ENCODE measurements at regions not wholly inside any gene's neighbourhood (a gene's known extent, or its start where the extent isn't known, plus 50 kb on each side); places are given as distances from the start of the nearest gene placed in this dataset.

DNA sequence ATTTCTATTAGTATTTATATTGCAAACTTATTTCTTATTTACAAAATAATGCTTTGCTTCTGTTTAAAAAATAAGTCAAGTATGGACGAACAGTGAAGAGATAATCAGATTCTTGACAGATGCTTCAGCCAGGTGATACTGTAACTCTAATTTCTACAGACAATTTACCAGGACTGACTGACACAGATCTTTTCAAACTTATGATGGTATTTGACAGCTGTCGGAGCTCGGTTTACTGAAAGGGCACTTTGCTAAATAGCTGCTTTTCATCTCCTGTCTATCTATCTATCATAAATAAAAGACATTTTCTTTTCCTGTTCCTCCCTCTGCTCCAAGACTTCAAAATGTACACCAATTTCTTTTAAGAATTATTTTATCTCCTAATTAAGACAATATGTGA, 422.5 kb upstream of the SLC8A1 start:
- 89% methylated on average over 3 of the region's 3 CpGs for WGBS
- no peak overlapping the region for H3K27ac ChIP-seq (ENCODE audit: low read depth)
- no peak overlapping the region for H3K4me3 ChIP-seq (ENCODE audit: low read depth, low read length)
- no peak for DNase-seq (ENCODE audit: extremely low spot score)
- H3K4me1 ChIP-seq (ENCODE audit: insufficient read depth): no peaks in the 10 kb centered on the region
- no peaks in the 10 kb centered on the region for H3K36me3 ChIP-seq (ENCODE audit: insufficient read depth)

DNA sequence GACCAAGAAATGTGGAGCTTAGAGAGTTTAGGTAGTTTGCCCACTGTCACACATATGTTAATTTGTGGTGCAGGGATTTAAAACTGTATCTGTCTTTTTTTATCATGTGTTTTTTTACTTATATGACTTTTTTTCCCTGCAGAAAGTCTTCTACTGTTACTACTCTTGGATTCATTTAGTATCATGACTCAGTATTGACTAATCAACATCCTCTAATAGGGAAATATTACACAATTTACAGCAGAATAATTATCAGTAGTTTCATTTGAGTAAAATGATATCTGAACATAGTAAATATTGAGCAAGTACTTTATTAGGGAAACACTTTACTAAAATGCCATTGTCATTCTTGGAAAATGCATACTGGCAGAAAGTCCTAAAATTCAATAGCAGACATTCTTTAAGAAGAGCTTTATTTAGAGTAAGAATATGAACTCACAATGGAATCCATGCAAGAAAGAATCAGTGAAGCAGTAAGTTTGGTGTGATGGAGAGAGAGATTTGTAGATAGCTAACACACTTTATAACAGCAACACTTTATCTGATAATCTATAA, 425.9 kb upstream of the SLC8A1 start:
- H3K4me1 ChIP-seq (ENCODE audit: insufficient read depth): no peaks in the 10 kb centered on the region
- no peak for DNase-seq (ENCODE audit: extremely low spot score)
- H3K27ac ChIP-seq (ENCODE audit: low read depth): no peak overlapping the region
- no peak overlapping the region for H3K4me3 ChIP-seq (ENCODE audit: low read depth, low read length)
- no peaks in the 10 kb centered on the region for H3K36me3 ChIP-seq (ENCODE audit: insufficient read depth)

DNA sequence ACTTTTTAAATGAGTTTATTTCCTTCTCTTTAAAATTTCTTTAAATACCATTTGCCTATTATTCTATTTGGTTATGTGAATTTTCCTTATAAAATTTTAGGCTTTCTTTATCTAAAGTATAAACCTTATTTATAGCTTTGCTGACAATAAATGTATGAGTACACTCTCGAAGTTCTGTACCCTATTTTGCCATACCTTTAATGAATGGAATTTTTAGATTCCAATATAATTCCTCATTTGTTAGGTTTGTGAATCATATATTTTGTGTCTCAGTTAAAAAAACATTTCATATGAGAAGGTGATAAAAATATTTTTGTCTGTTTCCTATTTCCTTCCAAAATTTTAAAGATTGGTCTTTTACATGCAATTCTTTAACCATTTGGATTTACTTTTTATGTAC, 427.4 kb upstream of the SLC8A1 start:
- DNase-seq (ENCODE audit: extremely low spot score): no peak
- WGBS: 66% methylated on average over 1 of the region's 1 CpG
- H3K27ac ChIP-seq (ENCODE audit: low read depth): no peak overlapping the region

DNA sequence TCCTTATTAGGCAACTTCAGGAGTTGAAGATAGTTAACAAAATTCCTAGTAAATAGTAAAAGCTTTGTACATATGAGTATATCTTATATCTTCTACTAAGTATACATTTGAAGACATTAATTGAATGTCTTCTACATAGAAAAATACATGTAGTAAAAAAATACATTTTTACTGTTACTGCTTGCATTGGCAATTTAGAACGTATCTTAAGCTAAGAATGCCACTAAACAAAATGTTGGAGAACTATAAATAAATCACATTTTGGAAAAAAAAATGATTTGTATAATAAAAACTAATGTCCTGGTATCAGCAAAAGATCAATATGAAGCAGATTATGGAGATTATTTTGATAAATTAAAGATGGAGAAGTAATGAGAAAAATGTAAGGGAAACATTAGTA, 434.2 kb upstream of the SLC8A1 start:
- Histone ChIP-seq H3K36me3 (ENCODE audit: insufficient read depth) (no peaks in the 10 kb centered on the region), H3K27ac (ENCODE audit: low read depth) (no peak overlapping the region), H3K4me3 (ENCODE audit: low read depth, low read length) (no peak overlapping the region), H3K4me1 (ENCODE audit: insufficient read depth) (no peaks in the 10 kb centered on the region)
- 83% methylated on average over 1 of the region's 1 CpG for WGBS
- no peak for DNase-seq (ENCODE audit: extremely low spot score)

More for the DNA sequence above, 427.4 kb upstream of the SLC8A1 start:
- H3K4me3 ChIP-seq (ENCODE audit: low read depth, low read length): no peak overlapping the region
- no peaks in the 10 kb centered on the region for H3K36me3 ChIP-seq (ENCODE audit: insufficient read depth)
- no peaks in the 10 kb centered on the region for H3K4me1 ChIP-seq (ENCODE audit: insufficient read depth)

DNA sequence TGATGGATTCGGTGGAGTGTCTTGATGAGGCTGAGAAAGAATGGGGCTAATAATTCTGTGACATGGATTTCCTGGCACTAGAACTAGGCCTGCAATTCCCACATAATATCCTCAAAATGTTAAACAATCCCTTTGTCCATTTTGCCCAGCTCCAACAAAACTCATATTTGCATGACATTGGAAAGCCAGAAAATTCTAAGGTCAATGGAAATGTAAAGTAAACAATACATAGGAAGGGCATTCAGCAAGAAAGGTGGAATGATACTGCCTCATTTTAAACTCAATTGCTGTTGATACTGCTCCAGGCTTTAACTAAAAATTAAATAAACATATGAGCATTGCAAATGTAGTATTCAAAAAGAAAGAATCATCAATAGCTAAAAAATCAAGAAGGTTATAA, 434.8 kb upstream of the SLC8A1 start:
- Histone ChIP-seq H3K4me1 (ENCODE audit: insufficient read depth) (no peaks in the 10 kb centered on the region), H3K27ac (ENCODE audit: low read depth) (no peak overlapping the region), H3K4me3 (ENCODE audit: low read depth, low read length) (no peak overlapping the region), H3K36me3 (ENCODE audit: insufficient read depth) (no peaks in the 10 kb centered on the region)
- no peak for DNase-seq (ENCODE audit: extremely low spot score)
- WGBS: 97% methylated on average over 1 of the region's 1 CpG

DNA sequence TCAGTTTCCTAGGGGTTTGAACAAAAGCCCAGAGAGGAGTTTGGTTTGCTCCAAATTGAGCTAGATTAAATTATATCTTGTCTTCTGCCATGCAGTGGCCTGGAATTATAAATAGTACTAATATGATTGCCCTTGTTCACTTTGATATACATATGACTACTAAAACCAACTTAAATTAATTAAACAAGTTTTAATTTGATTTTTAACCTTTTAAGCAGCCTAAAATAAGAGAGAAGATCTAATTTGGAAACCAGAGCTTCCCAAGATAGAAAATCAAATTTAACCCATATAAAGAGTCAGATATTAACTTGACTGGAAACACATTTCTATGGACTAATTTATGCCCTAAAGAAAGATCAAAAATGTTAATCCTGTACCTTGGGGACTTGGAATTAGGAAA, 444.5 kb upstream of the SLC8A1 start:
- Histone ChIP-seq H3K4me3 (ENCODE audit: low read depth, low read length) (no peak overlapping the region), H3K27ac (ENCODE audit: low read depth) (no peak overlapping the region), H3K4me1 (ENCODE audit: insufficient read depth) (no peaks in the 10 kb centered on the region), H3K36me3 (ENCODE audit: insufficient read depth) (no peaks in the 10 kb centered on the region)
- DNase-seq (ENCODE audit: extremely low spot score): peak; percentile 29

DNA sequence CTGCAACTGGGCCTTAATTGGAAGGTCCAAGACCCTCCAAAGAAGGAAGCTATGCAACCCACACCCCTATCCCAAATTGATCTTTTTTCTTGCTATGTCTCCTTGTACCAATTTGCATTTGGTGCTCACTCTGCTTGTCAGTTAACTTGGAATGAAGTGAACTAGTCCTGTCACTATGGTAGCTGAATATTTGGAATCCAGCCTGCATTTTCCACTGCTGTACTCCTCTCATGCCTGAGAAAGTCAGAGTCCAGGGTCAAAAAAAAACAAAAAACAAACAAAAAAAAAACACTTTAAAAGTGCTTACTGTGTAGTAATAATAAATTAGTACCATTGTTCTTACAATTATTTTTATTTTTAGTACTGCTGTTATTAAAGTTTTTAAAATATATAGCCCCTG, 462.8 kb upstream of the SLC8A1 start:
- DNase-seq (ENCODE audit: extremely low spot score): no peak
- no peak overlapping the region for H3K27ac ChIP-seq (ENCODE audit: low read depth)
- no peaks in the 10 kb centered on the region for H3K36me3 ChIP-seq (ENCODE audit: insufficient read depth)
- no peaks in the 10 kb centered on the region for H3K4me1 ChIP-seq (ENCODE audit: insufficient read depth)
- no peak overlapping the region for H3K4me3 ChIP-seq (ENCODE audit: low read depth, low read length)

DNA sequence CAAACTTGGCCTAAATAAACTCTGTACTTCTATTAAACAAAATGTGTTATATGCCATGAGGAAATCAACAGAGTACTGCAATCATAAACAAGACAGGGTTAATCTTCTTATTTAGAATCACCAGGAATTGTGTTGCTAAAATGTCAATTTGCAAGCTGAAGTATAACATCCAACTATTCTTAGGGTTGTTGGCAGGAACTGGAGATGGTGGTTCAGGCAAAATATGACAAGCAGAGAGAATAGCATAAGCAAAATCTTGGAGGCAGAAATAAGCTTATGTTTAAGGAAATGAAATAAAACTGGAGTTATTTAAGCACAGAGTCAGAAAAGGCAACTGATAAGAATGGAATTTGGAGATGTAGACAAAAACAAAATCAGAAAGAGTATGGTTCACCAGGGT, 463.8 kb upstream of the SLC8A1 start:
- DNase-seq (ENCODE audit: extremely low spot score): no peak
- no peak overlapping the region for H3K27ac ChIP-seq (ENCODE audit: low read depth)
- H3K4me3 ChIP-seq (ENCODE audit: low read depth, low read length): no peak overlapping the region
- no peaks in the 10 kb centered on the region for H3K4me1 ChIP-seq (ENCODE audit: insufficient read depth)
- H3K36me3 ChIP-seq (ENCODE audit: insufficient read depth): no peaks in the 10 kb centered on the region

DNA sequence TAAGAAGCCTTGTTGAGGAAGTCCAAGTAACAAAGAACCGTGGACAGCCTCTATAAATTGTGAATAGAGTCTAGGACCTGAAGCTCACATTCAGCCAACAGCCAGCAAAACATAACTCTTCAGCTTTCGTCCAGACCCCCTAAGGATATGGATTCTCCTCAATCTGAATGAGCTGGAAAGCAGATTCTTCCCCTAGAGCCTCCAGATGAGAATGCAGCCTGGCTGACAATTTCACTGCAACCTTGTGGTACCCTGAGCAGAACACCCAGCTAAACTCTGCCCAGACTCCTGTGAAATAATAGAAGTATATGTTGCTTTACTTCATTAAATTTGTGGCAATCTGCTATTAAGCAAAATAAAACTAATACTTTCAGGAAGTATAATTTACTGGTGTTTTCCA, 483.5 kb upstream of the SLC8A1 start:
- Histone ChIP-seq H3K27ac (ENCODE audit: low read depth) (no peak overlapping the region), H3K36me3 (ENCODE audit: insufficient read depth) (no peaks in the 10 kb centered on the region), H3K4me1 (ENCODE audit: insufficient read depth) (no peaks in the 10 kb centered on the region), H3K4me3 (ENCODE audit: low read depth, low read length) (no peak overlapping the region)
- WGBS: 83% methylated on average over 2 of the region's 2 CpGs
- DNase-seq (ENCODE audit: extremely low spot score): no peak

DNA sequence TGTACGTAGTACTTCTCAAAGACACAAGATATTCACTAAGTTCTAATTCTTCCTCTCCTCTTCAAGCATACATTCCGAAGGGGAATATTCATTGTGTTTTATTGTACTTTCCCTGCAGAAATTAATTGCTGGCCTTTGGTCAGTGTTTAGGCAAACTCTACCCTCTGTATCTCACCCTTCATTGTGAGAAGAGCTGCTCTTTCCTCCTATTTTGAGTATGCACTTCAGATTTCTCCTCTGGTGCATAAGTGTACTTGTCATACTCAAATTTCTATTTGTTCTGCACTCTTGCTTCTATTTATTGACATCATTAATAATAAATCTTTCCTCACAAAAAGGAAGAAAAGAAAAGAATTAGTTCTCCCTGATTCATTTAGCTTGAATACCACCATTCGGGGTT, 485.4 kb upstream of the SLC8A1 start:
- 93% methylated on average over 3 of the region's 3 CpGs for WGBS
- Histone ChIP-seq H3K4me1 (ENCODE audit: insufficient read depth) (no peaks in the 10 kb centered on the region), H3K4me3 (ENCODE audit: low read depth, low read length) (no peak overlapping the region), H3K36me3 (ENCODE audit: insufficient read depth) (no peaks in the 10 kb centered on the region), H3K27ac (ENCODE audit: low read depth) (no peak overlapping the region)
- no peak for DNase-seq (ENCODE audit: extremely low spot score)

DNA sequence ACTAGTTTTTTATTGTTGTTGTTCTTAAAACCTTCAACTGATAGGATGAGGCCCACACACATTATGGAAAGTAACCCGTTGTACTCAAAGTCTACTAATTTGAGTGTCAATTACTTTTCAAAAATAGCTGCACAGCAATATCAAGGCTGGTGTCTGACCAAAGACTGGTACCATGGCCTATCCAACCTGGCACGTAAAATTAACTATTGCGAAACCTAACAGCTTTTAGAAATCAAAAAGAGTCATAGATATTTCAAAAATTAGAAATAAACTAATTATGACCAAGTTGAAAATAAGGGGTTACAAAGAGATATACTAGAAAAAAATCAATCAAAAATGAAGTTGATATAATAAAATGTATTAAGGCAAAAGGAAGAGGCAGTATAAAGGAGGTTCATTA, 501.5 kb upstream of the SLC8A1 start:
- 96% methylated on average over 3 of the region's 3 CpGs for WGBS
- Histone ChIP-seq H3K36me3 (ENCODE audit: insufficient read depth) (no peaks in the 10 kb centered on the region), H3K27ac (ENCODE audit: low read depth) (no peak overlapping the region)

DNA sequence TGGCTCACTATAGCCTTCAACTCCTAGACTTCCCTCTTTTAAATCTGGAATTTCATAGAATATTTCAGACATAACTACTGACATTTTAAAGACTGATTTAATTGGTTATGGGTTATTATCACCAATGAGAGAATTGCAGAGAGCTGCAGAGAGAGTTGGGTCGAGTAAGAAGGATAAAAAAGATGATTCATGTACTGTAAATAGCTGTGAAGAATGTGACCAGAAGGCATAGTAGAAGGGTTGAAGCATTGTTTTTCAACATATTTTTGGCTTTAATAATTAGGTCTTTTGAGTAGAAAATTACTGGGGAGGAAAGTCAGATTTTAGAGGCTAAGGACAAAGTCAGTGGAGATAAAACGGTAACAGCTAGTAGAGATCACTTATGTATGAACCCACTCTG, 503.2 kb upstream of the SLC8A1 start:
- Histone ChIP-seq H3K4me1 (ENCODE audit: insufficient read depth) (no peaks in the 10 kb centered on the region), H3K36me3 (ENCODE audit: insufficient read depth) (no peaks in the 10 kb centered on the region), H3K27ac (ENCODE audit: low read depth) (no peak overlapping the region), H3K4me3 (ENCODE audit: low read depth, low read length) (no peak overlapping the region)
- no peak for DNase-seq (ENCODE audit: extremely low spot score)
- WGBS: 80% methylated on average over 2 of the region's 2 CpGs

More for the DNA sequence above, 501.5 kb upstream of the SLC8A1 start:
- Histone ChIP-seq H3K4me3 (ENCODE audit: low read depth, low read length) (no peak overlapping the region), H3K4me1 (ENCODE audit: insufficient read depth) (no peaks in the 10 kb centered on the region)
- DNase-seq (ENCODE audit: extremely low spot score): no peak

DNA sequence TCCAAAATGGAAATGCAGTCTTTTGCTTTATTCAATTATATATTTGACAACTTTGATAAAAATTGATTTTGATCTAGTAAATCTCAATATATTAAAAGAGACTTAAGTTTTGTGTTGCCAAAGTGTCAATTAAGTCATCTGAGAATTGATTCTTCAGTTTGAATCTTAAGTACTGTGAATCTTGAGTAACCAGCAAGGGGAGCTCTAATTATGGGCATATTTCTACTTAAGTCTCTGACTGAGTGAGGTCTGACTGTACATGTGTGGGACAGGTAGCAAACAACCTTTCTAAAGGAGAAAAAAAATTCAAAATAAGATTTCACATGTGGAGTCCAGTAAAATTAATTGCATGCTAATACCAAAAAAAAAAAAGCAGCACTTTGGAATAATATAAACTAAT, 503.7 kb upstream of the SLC8A1 start:
- H3K4me3 ChIP-seq (ENCODE audit: low read depth, low read length): no peak overlapping the region
- H3K36me3 ChIP-seq (ENCODE audit: insufficient read depth): no peaks in the 10 kb centered on the region
- DNase-seq (ENCODE audit: extremely low spot score): no peak

DNA sequence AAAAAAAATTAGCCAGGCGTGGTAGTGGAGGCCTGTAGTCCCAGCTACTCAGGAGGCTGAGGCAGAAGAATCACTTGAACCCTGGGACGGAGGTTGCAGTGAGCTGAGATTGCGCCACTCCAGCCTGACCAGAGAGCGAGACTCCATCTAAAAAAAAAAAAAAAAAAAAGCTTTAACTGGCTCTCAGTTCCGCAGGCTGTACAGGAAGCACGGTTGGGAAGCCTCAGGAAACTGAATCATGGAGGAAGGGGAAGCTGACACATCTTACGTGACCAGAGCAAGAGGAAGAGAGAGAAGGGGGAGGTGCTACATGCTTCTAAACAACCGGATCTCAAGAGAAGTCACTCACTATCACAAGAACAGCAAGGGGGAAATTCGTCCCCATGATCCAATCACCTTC, 505.6 kb upstream of the SLC8A1 start:
- 85% methylated on average over 9 of the region's 9 CpGs for WGBS
- no peak for DNase-seq (ENCODE audit: extremely low spot score)
- Histone ChIP-seq H3K4me3 (ENCODE audit: low read depth, low read length) (no peak overlapping the region), H3K27ac (ENCODE audit: low read depth) (no peak overlapping the region), H3K4me1 (ENCODE audit: insufficient read depth) (no peaks in the 10 kb centered on the region), H3K36me3 (ENCODE audit: insufficient read depth) (no peaks in the 10 kb centered on the region)

More for the DNA sequence above, 503.7 kb upstream of the SLC8A1 start:
- no peaks in the 10 kb centered on the region for H3K4me1 ChIP-seq (ENCODE audit: insufficient read depth)
- H3K27ac ChIP-seq (ENCODE audit: low read depth): no peak overlapping the region

DNA sequence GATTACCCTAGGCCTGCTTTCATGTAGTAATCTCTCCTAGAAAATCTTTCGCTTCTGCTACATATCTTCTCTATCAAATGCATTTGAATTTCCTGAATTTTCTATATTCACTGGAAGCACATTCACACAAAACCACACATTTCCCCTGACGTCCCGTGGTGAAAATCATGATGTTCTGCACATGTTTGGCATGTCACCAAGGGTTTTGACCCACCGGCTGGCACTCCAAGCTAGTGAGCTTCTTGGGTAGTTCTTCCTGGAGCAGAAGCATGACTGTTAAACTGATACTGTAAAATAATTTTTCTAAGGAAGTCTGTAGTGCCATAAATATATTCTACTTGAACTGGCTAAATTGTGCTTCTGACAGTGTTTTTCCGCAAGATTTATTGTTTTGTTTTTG, 510.1 kb upstream of the SLC8A1 start:
- Histone ChIP-seq H3K4me1 (ENCODE audit: insufficient read depth) (no peaks in the 10 kb centered on the region), H3K36me3 (ENCODE audit: insufficient read depth) (no peaks in the 10 kb centered on the region), H3K27ac (ENCODE audit: low read depth) (no peak overlapping the region), H3K4me3 (ENCODE audit: low read depth, low read length) (no peak overlapping the region)
- no peak for DNase-seq (ENCODE audit: extremely low spot score)
- 62% methylated on average over 5 of the region's 5 CpGs for WGBS
